PC-3 (cell line): ENCODE measurements at regions not wholly inside any gene's neighbourhood (a gene's known extent, or its start where the extent isn't known, plus 50 kb on each side); places are given as distances from the start of the nearest gene placed in this dataset.

Experiments used
- ATAC-seq: fragments of 200-7000 bp; cut with Tn5 transposase; 2 replicates; pipeline ENCODE4 v1.9.1; 2020; ENCODE audit warnings: mild to moderate bottlenecking, moderate library complexity
- BruUV-seq: library from RNA; stranded (reverse); fragments of 400-500 nt; replicated peaks from 2 replicates; lab custom pipeline; 2021; lab: Mats Ljungman, UMichigan
- CTCF ChIA-PET: fragments of 300-600 bp; sonication (Branson Sonifier 250); formaldehyde crosslinking; loops from one replicate; lab custom pipeline; 2022; ENCODE audit warnings: antibody characterized with exemption; lab: Charles Lee
- POLR2A ChIA-PET: fragments of 300-600 bp; sonication (Branson Sonifier 250); formaldehyde crosslinking; loops from one replicate; lab custom pipeline; 2022; ENCODE audit warnings: antibody characterized with exemption; ENCODE audit not compliant: unreplicated experiment; lab: Charles Lee
- DNase-seq: peaks from one replicate; pipeline ENCODE4 v3.0.0-alpha.2; 2015
- H2AFZ ChIP-seq: fragments of 300-600 bp; sonication (generic); 2 replicates; pipeline ENCODE4 v1.6.0; 2016; ENCODE audit warnings: antibody characterized with exemption, low read length
- H3F3A ChIP-seq: fragments of 300-600 bp; sonication (generic); one replicate; pipeline ENCODE4 v1.6.0; 2017; ENCODE audit warnings: antibody characterized with exemption, low read length, control low read depth, mild to moderate bottlenecking; ENCODE audit not compliant: unreplicated experiment
- H3K27ac ChIP-seq: fragments of 300-600 bp; sonication (generic); 2 replicates; pipeline ENCODE4 v1.5.1; 2016; ENCODE audit warnings: mild to moderate bottlenecking, low read length
- H3K27me3 ChIP-seq: fragments of 300-600 bp; sonication (generic); 2 replicates; pipeline ENCODE4 v1.6.1; 2016; ENCODE audit warnings: low read length, mixed read lengths
- H3K36me3 ChIP-seq: fragments of 300-600 bp; sonication (generic); 2 replicates; pipeline ENCODE4 v1.6.1; 2016; ENCODE audit warnings: low read depth, mixed run types, low read length, mixed read lengths
- H3K4me1 ChIP-seq: fragments of 300-600 bp; sonication (generic); 2 replicates; pipeline ENCODE4 v1.5.1; 2016; ENCODE audit warnings: low read length; ENCODE audit not compliant: insufficient read depth
- H3K4me2 ChIP-seq: fragments of 300-600 bp; sonication (generic); 2 replicates; pipeline ENCODE4 v1.6.0; 2016; ENCODE audit warnings: low read length
- H3K4me3 ChIP-seq: fragments of 300-600 bp; sonication (generic); 2 replicates; pipeline ENCODE4 v1.5.1; 2016; ENCODE audit warnings: mild to moderate bottlenecking, low read length, mixed read lengths
- H3K79me2 ChIP-seq: fragments of 300-600 bp; sonication (generic); 2 replicates; pipeline ENCODE4 v1.6.1; 2017; ENCODE audit warnings: low read length, mixed read lengths
- H3K9ac ChIP-seq: fragments of 300-600 bp; sonication (generic); 2 replicates; pipeline ENCODE4 v1.6.0; 2016; ENCODE audit warnings: mild to moderate bottlenecking, low read length
- H3K9me2 ChIP-seq: fragments of 300-600 bp; sonication (generic); replicated peaks from 2 replicates; pipeline ENCODE4 v1.6.1; 2016; ENCODE audit warnings: mixed run types, low read length, mixed read lengths
- H3K9me3 ChIP-seq: fragments of 300-600 bp; sonication (generic); 2 replicates; pipeline ENCODE4 v1.6.1; 2016; ENCODE audit warnings: low read length, mixed read lengths
- H4K20me1 ChIP-seq: fragments of 300-600 bp; sonication (generic); 2 replicates; pipeline ENCODE4 v1.6.1; 2016; ENCODE audit warnings: low read length, mixed read lengths
- EZH2 ChIP-seq: fragments of 300-600 bp; sonication (generic); IDR thresholded peaks from one replicate; pipeline ENCODE4 v1.6.1; 2017; ENCODE audit warnings: antibody characterized with exemption, mild to moderate bottlenecking, low read length; ENCODE audit not compliant: unreplicated experiment
- EZH2phosphoT487 ChIP-seq: fragments of 300-600 bp; sonication (generic); IDR thresholded peaks from 2 replicates; pipeline ENCODE4 v1.6.1; 2018; ENCODE audit warnings: mild to moderate bottlenecking, antibody characterized with exemption, low read length, borderline replicate concordance
- intact Hi-C: fragments of 100-400 bp; cut with micrococcal nuclease; formaldehyde crosslinking; loops from 2 replicates; pipeline ENCODE4 v1.9.0; 2023
- TF ChIP-seq, protein P1 (sequence below): fragments of 300-600 bp; sonication (generic); conservative IDR thresholded peaks from 2 replicates; pipeline ENCODE4 v1.5.1; 2017; ENCODE audit warnings: antibody characterized with exemption, low read depth, mild to moderate bottlenecking, low read length

- TF ChIP-seq EZH2 (no peak), EZH2phosphoT487 (no peak)
- TF ChIP-seq, protein P1, sequence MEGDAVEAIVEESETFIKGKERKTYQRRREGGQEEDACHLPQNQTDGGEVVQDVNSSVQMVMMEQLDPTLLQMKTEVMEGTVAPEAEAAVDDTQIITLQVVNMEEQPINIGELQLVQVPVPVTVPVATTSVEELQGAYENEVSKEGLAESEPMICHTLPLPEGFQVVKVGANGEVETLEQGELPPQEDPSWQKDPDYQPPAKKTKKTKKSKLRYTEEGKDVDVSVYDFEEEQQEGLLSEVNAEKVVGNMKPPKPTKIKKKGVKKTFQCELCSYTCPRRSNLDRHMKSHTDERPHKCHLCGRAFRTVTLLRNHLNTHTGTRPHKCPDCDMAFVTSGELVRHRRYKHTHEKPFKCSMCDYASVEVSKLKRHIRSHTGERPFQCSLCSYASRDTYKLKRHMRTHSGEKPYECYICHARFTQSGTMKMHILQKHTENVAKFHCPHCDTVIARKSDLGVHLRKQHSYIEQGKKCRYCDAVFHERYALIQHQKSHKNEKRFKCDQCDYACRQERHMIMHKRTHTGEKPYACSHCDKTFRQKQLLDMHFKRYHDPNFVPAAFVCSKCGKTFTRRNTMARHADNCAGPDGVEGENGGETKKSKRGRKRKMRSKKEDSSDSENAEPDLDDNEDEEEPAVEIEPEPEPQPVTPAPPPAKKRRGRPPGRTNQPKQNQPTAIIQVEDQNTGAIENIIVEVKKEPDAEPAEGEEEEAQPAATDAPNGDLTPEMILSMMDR = no peak
- Histone ChIP-seq H3F3A (no peaks in the 10 kb centered on the region), H3K9me3 (no peaks in the 10 kb centered on the region), H4K20me1 (no peaks in the 10 kb centered on the region), H2AFZ (no peak overlapping the region), H3K27me3 (no peaks in the 10 kb centered on the region), H3K79me2 (no peaks in the 10 kb centered on the region), H3K4me3 (no peak overlapping the region), H3K4me1 (peaks cover 9% of the 10 kb centered on the region; the same call in 1 of the 2 replicates), H3K27ac (no peak overlapping the region), H3K4me2 (no peak overlapping the region), H3K9me2 (no peaks in the 10 kb centered on the region), H3K9ac (no peak overlapping the region), H3K36me3 (no peaks in the 10 kb centered on the region)
- ChIA-PET POLR2A (no interaction called here), CTCF (interaction anchor here (0.6 kb wide), 1 partner anchor 149 kb away, joined by 3 read pairs; no protein-coding TSS in a partner anchor)
- intact Hi-C loops = loop anchor here (10.0 kb wide), 1 partner anchor 467 kb away; no protein-coding TSS in a partner anchor
- no peak for DNase-seq
- no TSS peak for BruUV-seq
- ATAC-seq = no peak
These were observed 79.4 kb downstream of the RPLP1 start for GRCh38 chr15:69532066-69532465.

DNA sequence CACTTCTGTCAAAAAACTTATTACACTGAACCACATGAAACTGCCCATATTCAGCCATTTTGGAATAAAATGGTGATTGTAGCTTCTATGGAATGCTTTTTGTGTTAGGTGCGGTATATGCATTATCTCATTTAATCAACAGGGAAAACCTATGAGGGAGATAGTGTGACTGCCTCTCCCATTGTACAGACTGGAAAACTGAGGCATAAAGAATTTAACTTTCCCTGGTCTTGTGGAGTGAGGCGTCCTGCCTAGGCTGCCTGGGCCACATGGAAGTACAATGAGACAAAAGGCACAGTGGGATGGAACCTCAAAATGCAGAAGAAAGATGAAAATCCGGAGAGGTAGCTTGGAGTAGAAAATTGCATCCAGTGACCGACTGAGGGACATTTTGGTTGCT, 80.2 kb downstream of the RPLP1 start:
- CTCF ChIA-PET = no interaction called here
- no peak overlapping the region for H2AFZ ChIP-seq

GRCh38 chr15:69533522-69533921, 80.9 kb downstream of the RPLP1 start:
- DNase-seq = no peak
- H3K36me3 ChIP-seq = no peaks in the 10 kb centered on the region
- no peaks in the 10 kb centered on the region for H3K9me2 ChIP-seq
- TF ChIP-seq EZH2 (no peak), EZH2phosphoT487 (no peak)
- TF ChIP-seq, protein P1 = no peak
- ChIA-PET POLR2A (no interaction called here), CTCF (no interaction called here)
- no peaks in the 10 kb centered on the region for H4K20me1 ChIP-seq
- no peak overlapping the region for H3K27ac ChIP-seq
- no peak overlapping the region for H3K4me3 ChIP-seq
- no peaks in the 10 kb centered on the region for H3F3A ChIP-seq
- no peak overlapping the region for H3K9ac ChIP-seq
- no peaks in the 10 kb centered on the region for H3K79me2 ChIP-seq
- no peaks in the 10 kb centered on the region for H3K9me3 ChIP-seq
- intact Hi-C loops = loop anchor here (10.0 kb wide), 1 partner anchor 469 kb away; no protein-coding TSS in a partner anchor
- no peaks in the 10 kb centered on the region for H3K27me3 ChIP-seq
- BruUV-seq = no TSS peak
- H3K4me2 ChIP-seq = no peak overlapping the region
- H3K4me1 ChIP-seq = peaks cover 9% of the 10 kb centered on the region; the same call in 1 of the 2 replicates
- H2AFZ ChIP-seq = no peak overlapping the region
- no peak for ATAC-seq

More for the DNA sequence above, 80.2 kb downstream of the RPLP1 start:
- intact Hi-C loops = loop anchor here (10.0 kb wide), 1 partner anchor 468 kb away; no protein-coding TSS in a partner anchor
- Histone ChIP-seq H3K27ac (no peak overlapping the region), H4K20me1 (no peaks in the 10 kb centered on the region), H3K4me3 (no peak overlapping the region), H3F3A (no peaks in the 10 kb centered on the region), H3K4me2 (no peak overlapping the region), H3K4me1 (peaks cover 9% of the 10 kb centered on the region; the same call in 1 of the 2 replicates), H3K27me3 (no peaks in the 10 kb centered on the region), H3K9ac (no peak overlapping the region), H3K9me2 (no peaks in the 10 kb centered on the region), H3K9me3 (no peaks in the 10 kb centered on the region), H3K36me3 (no peaks in the 10 kb centered on the region), H3K79me2 (no peaks in the 10 kb centered on the region)
- POLR2A ChIA-PET = no interaction called here
- no TSS peak for BruUV-seq
- DNase-seq (no peak), ATAC-seq (no peak)
- TF ChIP-seq EZH2phosphoT487 (no peak), EZH2 (no peak)
- TF ChIP-seq, protein P1 = no peak
